ENCODE measurements at regions not wholly inside any gene's neighbourhood (a gene's known extent, or its start where the extent isn't known, plus 50 kb on each side); places are given as distances from the start of the nearest gene placed in this dataset.

DNA sequence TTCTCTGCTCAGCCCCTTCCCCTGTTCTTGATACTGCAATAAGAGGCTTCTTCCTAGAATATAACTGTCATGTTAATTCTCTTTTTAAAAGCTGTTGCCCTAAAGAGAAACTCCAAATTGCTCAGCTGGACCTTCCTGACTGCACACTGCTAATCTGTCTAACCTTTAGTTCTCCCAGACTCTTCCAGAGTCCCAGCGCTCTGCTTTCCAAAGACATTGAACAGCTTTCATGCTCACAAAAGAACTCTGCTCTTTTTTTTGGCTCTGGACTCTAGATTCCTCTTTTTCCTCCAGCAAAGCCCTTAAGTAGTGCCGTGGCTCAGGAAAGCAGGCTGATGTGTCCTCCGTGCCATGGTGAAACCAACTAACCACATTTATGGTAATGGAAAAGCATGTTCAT lies 356.6 kb upstream of the RSPO3 start:
- TF ChIP-seq POLR2A (IDR thresholded peaks at IDR 0.05): no peak
- TF ChIP-seq CTCF (IDR thresholded peaks at IDR 0.05): no peak
